ENCODE measurements at regions not wholly inside any gene's neighbourhood (a gene's known extent, or its start where the extent isn't known, plus 50 kb on each side); places are given as distances from the start of the nearest gene placed in this dataset.

- Mint-ChIP-seq H3K9me3 (no peaks in the 10 kb centered on the region), H3K4me1 (no peaks in the 10 kb centered on the region), H3K27ac (no peak overlapping the region), H3K36me3 (ENCODE audit: low read depth) (no peaks in the 10 kb centered on the region), H3K4me3 (no peak overlapping the region), H3K27me3 (no peaks in the 10 kb centered on the region)
- no peak for DNase-seq
- no peak for ATAC-seq (ENCODE audit: low read depth)
- ChIA-PET POLR2A (no interaction called here), CTCF (no interaction called here)
- intact Hi-C loops (cut with micrococcal nuclease): no loop called here
- no peak for TF ChIP-seq CTCF (IDR thresholded peaks at IDR 0.05)
Observed at GRCh38 chr3:168622795-168623194, 527.1 kb upstream of the GOLIM4 start.

DNA sequence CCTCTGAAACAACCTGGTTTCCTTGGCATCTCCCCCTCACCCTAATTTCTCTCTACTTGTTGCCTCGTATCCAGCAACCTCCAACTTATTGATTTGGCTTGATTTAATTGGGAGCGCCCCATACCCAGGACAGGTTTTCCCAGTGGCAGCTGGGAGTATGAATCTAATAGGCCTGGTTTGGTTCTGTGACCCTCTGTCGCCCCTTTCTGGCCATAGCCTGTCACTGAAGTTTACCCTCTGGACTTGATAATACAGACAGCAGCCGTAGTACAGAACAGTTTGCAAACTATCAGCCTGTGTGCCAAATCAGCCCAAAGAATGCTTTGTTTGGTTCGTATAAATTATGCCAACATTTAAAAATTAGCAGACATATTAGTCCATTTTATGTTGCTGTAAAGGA lies 525.1 kb upstream of the GOLIM4 start:
- Mint-ChIP-seq H3K27me3 (no peaks in the 10 kb centered on the region), H3K36me3 (ENCODE audit: low read depth) (no peaks in the 10 kb centered on the region), H3K4me1 (no peaks in the 10 kb centered on the region), H3K4me3 (no peak overlapping the region), H3K27ac (no peak overlapping the region), H3K9me3 (no peaks in the 10 kb centered on the region)
- ChIA-PET POLR2A (no interaction called here), CTCF (no interaction called here)
- intact Hi-C loops (cut with micrococcal nuclease): no loop called here
- no peak for ATAC-seq (ENCODE audit: low read depth)
- DNase-seq: no peak
- TF ChIP-seq CTCF (IDR thresholded peaks at IDR 0.05): no peak

- POLR2A ChIA-PET: no interaction called here
- ATAC-seq (ENCODE audit: low read depth): no peak
- H3K9me3 Mint-ChIP-seq: no peaks in the 10 kb centered on the region
Observed at GRCh38 chr3:168618827-168619470, 523.2 kb upstream of the GOLIM4 start.

DNA sequence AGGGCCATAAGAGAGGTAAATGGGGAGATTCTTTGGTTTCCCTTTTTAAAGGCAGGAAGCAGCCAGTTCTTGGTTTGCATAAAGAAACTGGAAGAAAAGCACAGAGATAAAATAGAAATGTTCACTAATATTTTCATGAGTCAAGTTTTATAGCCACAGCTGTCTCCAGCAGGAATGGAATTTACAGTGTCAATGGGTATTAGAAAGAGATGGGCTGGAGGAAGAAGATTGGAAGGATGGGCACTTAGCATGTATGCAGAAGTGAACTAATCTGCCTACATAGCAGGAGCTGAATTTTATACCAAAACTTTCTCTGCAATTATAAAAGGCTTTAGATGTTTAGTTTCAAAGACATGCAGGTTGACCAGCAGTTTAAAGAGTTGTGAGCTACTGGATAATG lies 521.9 kb upstream of the GOLIM4 start:
- Mint-ChIP-seq H3K4me1 (no peaks in the 10 kb centered on the region), H3K9me3 (no peaks in the 10 kb centered on the region), H3K4me3 (no peak overlapping the region), H3K36me3 (ENCODE audit: low read depth) (no peaks in the 10 kb centered on the region), H3K27ac (no peak overlapping the region), H3K27me3 (peaks cover 2% of the 10 kb centered on the region)
- ChIA-PET POLR2A (no interaction called here), CTCF (no interaction called here)
- no peak for TF ChIP-seq CTCF (IDR thresholded peaks at IDR 0.05)
- ATAC-seq (ENCODE audit: low read depth) (no peak), DNase-seq (no peak)
- intact Hi-C loops (cut with micrococcal nuclease): no loop called here

More at GRCh38 chr3:168618827-168619470, 523.2 kb upstream of the GOLIM4 start:
- DNase-seq: no peak
- Mint-ChIP-seq H3K4me3 (no peak overlapping the region), H3K27ac (no peak overlapping the region), H3K4me1 (no peaks in the 10 kb centered on the region), H3K27me3 (no peaks in the 10 kb centered on the region), H3K36me3 (ENCODE audit: low read depth) (no peaks in the 10 kb centered on the region)
- CTCF ChIA-PET: no interaction called here
- intact Hi-C loops (cut with micrococcal nuclease): no loop called here
- no peak for TF ChIP-seq CTCF (IDR thresholded peaks at IDR 0.05)

DNA sequence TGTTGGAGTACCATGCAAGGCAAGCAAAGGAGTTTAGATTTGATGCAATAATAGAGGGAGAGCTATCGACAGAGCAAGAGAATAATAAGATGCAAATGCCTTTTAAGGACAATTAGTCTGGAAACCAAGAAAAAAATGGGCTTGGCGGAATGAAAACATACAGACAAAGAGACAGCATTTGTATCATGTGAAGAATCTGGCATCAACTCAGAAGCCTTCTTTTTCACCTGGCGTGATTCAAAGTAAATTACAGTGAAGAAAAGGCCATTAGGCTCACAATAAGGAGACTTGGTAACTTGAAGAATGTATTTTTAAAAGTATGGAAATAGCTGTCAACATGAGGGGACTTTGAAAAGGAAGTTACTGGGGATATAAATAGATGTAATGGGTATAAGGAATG lies 521.2 kb upstream of the GOLIM4 start:
- Mint-ChIP-seq H3K36me3 (ENCODE audit: low read depth) (no peaks in the 10 kb centered on the region), H3K4me3 (no peak overlapping the region), H3K9me3 (no peaks in the 10 kb centered on the region), H3K27me3 (peaks cover 3% of the 10 kb centered on the region), H3K4me1 (no peaks in the 10 kb centered on the region), H3K27ac (no peak overlapping the region)
- intact Hi-C loops (cut with micrococcal nuclease): no loop called here
- TF ChIP-seq CTCF (IDR thresholded peaks at IDR 0.05): no peak
- ATAC-seq (ENCODE audit: low read depth) (no peak), DNase-seq (no peak)
- ChIA-PET CTCF (no interaction called here), POLR2A (no interaction called here)
